ACHN (cell line): ENCODE measurements at regions not wholly inside any gene's neighbourhood (a gene's known extent, or its start where the extent isn't known, plus 50 kb on each side); places are given as distances from the start of the nearest gene placed in this dataset.
"Not testable (repeated sequence)": the region's sequence is repeated elsewhere in the genome, so short reads cannot be mapped to it uniquely, and the experiment has no call there.

Source experiments
- DNase-seq: peaks from one replicate; pipeline ENCODE4 v3.0.0-alpha.2; 2015
- in situ Hi-C: cut with HindIII; loops from 2 replicates; pipeline ENCODE4 v1.10.0; 2017; ENCODE audit warnings: low sequenced_read_pairs, low pct_ligation_motif_present, low pct_unique_long_range_greater_than_20kb

DNA sequence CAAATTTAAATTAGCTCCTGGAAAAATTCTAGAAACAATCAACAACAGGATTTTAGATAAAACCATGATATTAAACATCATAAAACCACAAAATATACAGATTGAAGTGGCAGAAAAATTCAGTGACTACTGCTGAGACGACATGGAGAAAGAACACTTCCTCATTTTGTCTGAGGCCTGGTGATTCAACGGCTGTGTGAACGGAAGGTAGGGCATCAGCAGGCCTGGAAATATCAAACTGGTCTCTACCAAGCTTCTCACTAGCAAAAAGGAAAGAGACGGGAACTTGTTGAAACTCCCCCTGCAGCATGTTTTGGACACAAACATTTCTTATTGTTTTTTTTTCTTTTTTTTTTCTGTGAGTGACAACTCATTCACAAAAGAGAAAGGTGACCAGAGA is 58.0 kb upstream of the AHI1 start:
- in situ Hi-C loops = no loop called here
- no peak for DNase-seq

DNA sequence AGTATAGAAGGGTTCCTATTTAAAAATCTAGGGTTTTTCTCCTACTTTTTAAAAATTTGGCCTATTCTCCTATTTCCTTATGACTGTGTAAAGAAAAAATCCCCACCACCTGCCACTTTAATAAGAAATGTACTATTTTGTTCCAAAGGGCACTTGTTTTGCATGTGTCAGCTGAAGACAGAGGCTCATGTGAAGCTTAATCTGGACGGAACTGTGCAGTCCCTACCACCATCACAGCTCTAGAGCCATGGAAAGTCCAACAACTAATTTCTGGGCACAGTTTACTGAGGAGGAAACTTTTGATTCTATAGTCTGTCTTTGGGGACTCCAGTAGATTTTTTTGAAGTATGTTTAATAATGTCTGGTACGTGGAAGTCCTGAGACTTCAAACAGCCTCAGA is 60.0 kb upstream of the AHI1 start:
- in situ Hi-C loops = no loop called here
- no peak for DNase-seq

DNA sequence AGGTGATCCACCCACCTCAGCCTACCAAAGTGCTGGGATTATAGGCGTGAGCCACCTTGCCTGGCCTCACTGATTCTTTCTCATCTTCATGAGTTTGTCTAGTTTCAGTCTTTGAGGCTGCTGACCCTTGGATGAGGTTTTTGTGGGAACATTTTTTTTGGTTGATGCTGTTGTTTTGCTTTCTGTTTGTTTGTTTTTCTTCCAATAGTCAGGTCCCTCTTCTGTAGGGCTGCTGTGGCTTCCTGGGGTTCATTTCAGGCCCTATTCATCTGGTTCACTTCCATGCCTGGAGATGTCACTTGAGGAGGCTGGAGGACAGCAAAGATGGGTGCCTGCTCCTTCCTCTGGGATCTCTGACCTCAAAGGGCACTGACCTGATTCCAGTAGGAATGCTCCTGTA is 68.1 kb upstream of the AHI1 start:
- in situ Hi-C loops, DNase-seq: not testable (repeated sequence)

GRCh38 chr6:135566311-135567068 is 69.0 kb upstream of the AHI1 start:
- DNase-seq = no peak
- in situ Hi-C loops = no loop called here

DNA sequence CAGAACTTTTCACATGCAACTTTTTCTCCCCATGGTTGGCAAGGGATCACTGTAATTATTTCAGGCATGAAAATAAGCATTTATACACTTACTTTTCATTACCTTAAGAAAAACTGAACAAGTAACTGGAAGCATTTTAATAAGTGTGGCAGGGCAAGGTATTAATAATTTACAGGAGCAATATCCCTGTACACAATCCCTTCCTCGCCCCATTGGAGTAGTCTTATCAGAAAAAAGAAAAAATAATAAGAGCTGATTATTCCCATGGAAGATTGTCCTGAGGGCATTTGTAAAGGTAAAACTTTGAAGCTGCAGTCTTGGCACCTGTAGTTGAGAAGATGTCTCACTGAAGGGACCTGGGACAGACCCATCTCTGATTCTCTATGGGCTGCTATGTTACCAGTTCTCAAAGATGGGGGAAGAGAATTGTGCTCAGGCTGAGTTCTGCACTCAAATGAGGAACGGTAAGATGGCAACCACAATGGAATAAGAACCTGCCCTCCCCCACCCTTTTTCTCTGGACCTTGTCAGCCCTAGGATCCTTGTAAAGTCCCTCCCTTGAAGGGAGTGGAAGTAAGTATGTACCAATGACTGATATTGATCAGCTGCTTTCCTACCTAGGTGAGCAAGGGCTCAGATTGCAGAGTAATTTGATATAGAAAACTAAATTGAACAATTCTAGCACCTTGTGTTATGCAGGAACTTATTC is 70.0 kb upstream of the AHI1 start:
- DNase-seq = no peak
- in situ Hi-C loops = no loop called here

GRCh38 chr6:135568379-135568778 is 70.8 kb upstream of the AHI1 start:
- no peak for DNase-seq
- in situ Hi-C loops = no loop called here

DNA sequence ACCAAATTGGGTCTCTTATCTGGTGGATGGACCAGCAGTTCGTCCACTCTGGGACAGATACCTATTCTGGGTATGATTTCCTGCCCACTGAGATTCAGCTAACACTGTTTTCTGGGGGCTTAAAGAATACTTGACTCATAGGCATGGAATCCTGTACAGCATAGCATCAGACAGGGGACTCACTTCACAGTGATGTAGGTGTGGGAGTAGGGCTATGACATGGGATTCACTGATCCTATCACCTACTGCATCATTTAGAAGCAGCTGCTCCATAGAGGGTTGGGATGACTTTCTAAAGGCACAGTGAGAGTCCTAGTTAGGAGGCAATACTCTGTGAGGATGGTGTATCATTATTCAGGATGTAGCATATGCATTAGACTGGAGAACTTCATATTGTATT is 74.5 kb upstream of the AHI1 start:
- DNase-seq = no peak
- in situ Hi-C loops = no loop called here

GRCh38 chr6:135575629-135576028 is 78.1 kb upstream of the AHI1 start:
- no peak for DNase-seq
- in situ Hi-C loops = no loop called here

DNA sequence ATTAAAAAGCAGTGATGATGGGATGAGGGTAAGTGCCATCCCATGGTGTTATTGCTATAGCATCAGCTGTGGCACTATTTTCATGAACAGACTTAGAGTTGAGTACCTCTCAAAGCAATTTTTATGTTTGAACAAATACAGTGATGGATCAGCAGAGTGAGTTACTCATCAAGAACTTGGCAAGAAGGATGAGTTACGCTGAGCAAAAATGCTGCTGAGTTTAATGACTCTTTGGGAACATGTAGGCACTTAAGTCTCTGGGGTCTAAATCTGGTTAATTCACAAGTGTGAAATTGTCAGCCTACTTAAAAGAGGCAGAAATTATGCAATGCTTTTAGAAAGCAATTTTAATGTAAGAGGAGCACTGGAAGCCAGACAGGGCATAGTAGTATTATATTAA is 78.5 kb upstream of the AHI1 start:
- no peak for DNase-seq
- in situ Hi-C loops = no loop called here

- in situ Hi-C loops = no loop called here
- no peak for DNase-seq
These were observed 79.6 kb upstream of the AHI1 start for GRCh38 chr6:135577059-135577538.

DNA sequence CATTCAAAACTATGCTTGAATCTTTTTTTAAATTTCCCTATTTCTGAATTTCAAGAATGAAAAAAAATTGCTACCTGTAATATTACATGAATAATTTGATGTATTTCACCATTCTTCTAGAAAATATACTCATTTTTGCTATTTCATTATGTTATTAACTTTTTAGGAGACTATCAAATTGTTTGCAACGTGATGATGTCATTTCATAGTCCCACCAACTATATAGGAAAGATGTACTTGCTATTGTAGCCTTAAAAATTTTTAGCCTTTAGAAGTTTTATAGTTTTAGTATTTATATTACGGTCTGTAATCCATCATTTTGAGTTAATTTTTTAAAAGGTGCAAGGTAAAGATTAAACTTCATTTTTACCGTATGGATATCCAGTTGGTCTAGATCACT is 81.4 kb upstream of the AHI1 start:
- no peak for DNase-seq
- in situ Hi-C loops = no loop called here

DNA sequence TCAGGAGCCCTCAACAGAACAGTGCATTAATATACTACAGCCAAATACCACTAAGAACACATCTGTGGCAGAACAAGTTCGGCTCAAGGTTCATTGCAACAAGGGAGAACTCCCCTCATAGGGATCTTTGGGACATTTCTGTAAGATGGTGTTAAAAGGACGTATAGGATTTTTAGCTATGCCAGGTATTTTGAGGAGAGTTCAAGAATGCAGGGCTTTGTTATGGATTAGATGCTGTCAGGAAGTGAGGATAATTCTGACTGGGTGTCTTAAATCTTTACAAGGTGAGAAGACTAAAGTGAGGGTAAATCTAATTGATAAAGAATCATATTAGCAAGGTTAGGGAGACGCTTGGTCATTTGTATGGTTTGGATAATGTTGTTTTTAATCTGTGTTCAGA is 83.7 kb upstream of the AHI1 start:
- in situ Hi-C loops = no loop called here
- DNase-seq = no peak

DNA sequence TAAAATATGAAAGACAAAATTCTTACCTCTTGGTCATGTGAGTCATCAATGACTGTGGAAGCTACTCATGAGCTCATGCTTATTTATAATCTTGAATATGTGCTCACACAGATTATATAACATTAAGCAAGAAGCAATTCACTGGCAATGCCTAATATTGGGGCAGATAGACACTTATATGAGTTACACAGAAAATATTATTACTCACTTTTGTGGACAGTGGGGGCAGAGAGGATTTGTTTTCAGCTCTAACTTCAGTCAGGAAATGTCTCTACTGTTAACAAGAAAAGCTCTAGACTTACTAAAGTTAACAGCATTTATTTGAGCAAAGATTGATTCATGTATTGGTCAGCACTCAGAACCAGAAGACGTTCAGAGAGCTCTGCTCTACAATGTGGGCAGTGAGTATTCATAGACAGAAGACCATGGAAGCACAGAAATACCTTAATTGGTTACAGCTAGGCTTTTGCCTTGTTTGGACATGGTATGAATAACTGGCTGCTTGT is 85.8 kb upstream of the AHI1 start:
- in situ Hi-C loops = no loop called here
- no peak for DNase-seq

GRCh38 chr6:135586388-135586787 is 88.8 kb upstream of the AHI1 start:
- in situ Hi-C loops = no loop called here
- DNase-seq = no peak

GRCh38 chr6:135586844-135587243 is 89.3 kb upstream of the AHI1 start:
- in situ Hi-C loops = no loop called here
- DNase-seq = no peak

GRCh38 chr6:135592276-135592675 is 94.7 kb upstream of the AHI1 start:
- in situ Hi-C loops = no loop called here

DNA sequence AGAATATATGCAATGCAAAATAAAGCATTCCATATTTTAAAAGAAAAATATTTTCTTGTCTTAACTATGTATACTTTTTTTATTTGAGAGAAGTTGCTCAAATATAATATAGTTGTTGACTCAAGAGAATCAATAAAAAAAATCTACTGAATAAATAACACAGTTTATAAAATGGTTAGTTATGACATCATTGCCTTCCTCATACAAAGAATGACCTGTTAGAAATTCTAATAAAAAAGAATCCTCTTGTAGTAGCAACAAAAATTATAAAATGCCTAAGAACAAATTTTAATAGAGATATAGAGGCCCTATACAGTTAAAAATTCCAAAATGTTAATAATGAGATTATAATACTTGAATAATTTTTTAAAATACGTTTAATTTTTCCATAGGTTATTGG is 96.5 kb upstream of the AHI1 start:
- in situ Hi-C loops = no loop called here

More at GRCh38 chr6:135592276-135592675, 94.7 kb upstream of the AHI1 start:
- no peak for DNase-seq

GRCh38 chr6:135600086-135600702 is 102.7 kb upstream of the AHI1 start:
- in situ Hi-C loops = no loop called here
- DNase-seq = no peak

More for the DNA sequence above, 96.5 kb upstream of the AHI1 start:
- DNase-seq = no peak

GRCh38 chr6:135600931-135601330 is 103.4 kb upstream of the AHI1 start:
- in situ Hi-C loops = no loop called here
- no peak for DNase-seq
